B cell (primary cell): ENCODE measurements at regions not wholly inside any gene's neighbourhood (a gene's known extent, or its start where the extent isn't known, plus 50 kb on each side); places are given as distances from the start of the nearest gene placed in this dataset.

ENCODE experiments used
- ATAC-seq: fragments of 200-7000 bp; cut with Tn5 transposase; one replicate; pipeline ENCODE4 v1.10.0; 2021; ENCODE audit warnings: low read depth, mild to moderate bottlenecking, moderate number of reproducible peaks, moderate library complexity
- CTCF ChIA-PET: fragments of 350-600 bp; sonication (Branson Sonifier 250); formaldehyde crosslinking; loops from one replicate; lab custom pipeline; 2021; ENCODE audit warnings: antibody characterized with exemption, inconsistent platforms; lab: Charles Lee
- POLR2A ChIA-PET: fragments of 350-600 bp; sonication (Branson Sonifier 250); formaldehyde crosslinking; loops from one replicate; lab custom pipeline; 2021; ENCODE audit warnings: antibody characterized with exemption; lab: Charles Lee
- DNase-seq: peaks from one replicate; pipeline ENCODE4 v3.0.0; 2013
- H2AFZ ChIP-seq: 2 replicates; pipeline ENCODE4 v1.6.1; 2012; ENCODE audit warnings: mild to moderate bottlenecking, low read depth, low read length; ENCODE audit not compliant: insufficient read depth, poor library complexity, severe bottlenecking
- H3K27ac ChIP-seq, 2 donors: 1 replicate in 1 of 2; 2 replicates in 1 of 2; pipeline ENCODE4 v1.5.1; 2012 to 2013; ENCODE audit warnings: low read length in 2 of 2, mild to moderate bottlenecking in 2 of 2, moderate library complexity in 1 of 2
- H3K27me3 ChIP-seq, 4 experiments: fragments of 200-600 bp in 1 of 4; sonication (generic) in 1 of 4; replicated peaks in 1 of 4; 1 replicate in 2 of 4; 2 replicates in 2 of 4; pipeline versions ENCODE4 v1.6.1 to v1.7.0; 2013 to 2016; ENCODE audit warnings: low read length in 3 of 4, mild to moderate bottlenecking in 2 of 4, mixed read lengths in 1 of 4, moderate library complexity in 1 of 4; ENCODE audit not compliant: insufficient read depth in 4 of 4, control insufficient read depth in 3 of 4; ENCODE audit errors: control extremely low read depth in 1 of 4
- H3K36me3 ChIP-seq, 2 experiments: replicated peaks in 1 of 2; 1 replicate in 1 of 2; 2 replicates in 1 of 2; pipeline versions ENCODE4 v1.6.1 to v1.7.1; 2013; ENCODE audit warnings: low read length in 1 of 2; ENCODE audit not compliant: insufficient read depth in 2 of 2, control insufficient read depth in 1 of 2; ENCODE audit errors: control extremely low read depth in 1 of 2, extremely low read depth in 1 of 2
- H3K4me1 ChIP-seq, 2 donors: fragments of 200-600 bp in 1 of 2; sonication (generic) in 1 of 2; 1 replicate in 1 of 2; 2 replicates in 1 of 2; pipeline versions ENCODE4 v1.5.1 to v1.6.1; 2013 to 2017; ENCODE audit warnings: low read length in 2 of 2; ENCODE audit not compliant: control insufficient read depth in 2 of 2, insufficient read depth in 2 of 2
- H3K4me2 ChIP-seq: replicated peaks from 2 replicates; pipeline ENCODE3; 2012; ENCODE audit warnings: mild to moderate bottlenecking, low read depth, low read length; ENCODE audit not compliant: poor library complexity, severe bottlenecking
- H3K4me3 ChIP-seq, 5 experiments: fragments of 200-600 bp in 1 of 5; sonication (generic) in 1 of 5; 1 replicate in 3 of 5; 2 replicates in 2 of 5; pipeline versions ENCODE4 v1.5.1 to v1.7.0; 2011 to 2016; ENCODE audit warnings: low read length in 4 of 5, mild to moderate bottlenecking in 4 of 5, low read depth in 2 of 5, control low read depth in 1 of 5, moderate library complexity in 1 of 5; ENCODE audit not compliant: insufficient read depth in 1 of 5; ENCODE audit errors: control extremely low read depth in 1 of 5, extremely low read depth in 1 of 5
- H3K79me2 ChIP-seq: fragments of 200-600 bp; sonication (generic); one replicate; pipeline ENCODE4 v1.6.0; 2016; ENCODE audit warnings: low read length; ENCODE audit not compliant: control insufficient read depth, insufficient read depth
- H3K9ac ChIP-seq: fragments of 200-600 bp; sonication (generic); 2 replicates; pipeline ENCODE4 v1.6.1; 2017; ENCODE audit warnings: mild to moderate bottlenecking, low read length, moderate library complexity
- H3K9me3 ChIP-seq, 3 donors: one replicate each; pipeline versions ENCODE4 v1.6.1 to v1.7.1; 2013; ENCODE audit warnings: low read length in 2 of 3; ENCODE audit not compliant: control insufficient read depth in 2 of 3, insufficient read depth in 1 of 3; ENCODE audit errors: control extremely low read depth in 1 of 3
- H4K20me1 ChIP-seq: 2 replicates; pipeline ENCODE4 v1.6.0; 2012; ENCODE audit warnings: mild to moderate bottlenecking, low read length; ENCODE audit not compliant: insufficient read depth, control insufficient read depth, poor library complexity, severe bottlenecking
- H3K27ac Mint-ChIP-seq: one replicate; pipeline ENCODE4 v1.8.0; 2021; ENCODE audit warnings: mixed read lengths
- H3K27me3 Mint-ChIP-seq: one replicate; pipeline ENCODE4 v1.8.0; 2021; ENCODE audit warnings: mixed read lengths
- H3K4me1 Mint-ChIP-seq: one replicate; pipeline ENCODE4 v1.8.0; 2021; ENCODE audit warnings: mixed read lengths
- H3K4me3 Mint-ChIP-seq: one replicate; pipeline ENCODE4 v1.8.0; 2021; ENCODE audit warnings: mixed read lengths
- H3K9me3 Mint-ChIP-seq: one replicate; pipeline ENCODE4 v1.8.0; 2022; ENCODE audit warnings: mixed read lengths; ENCODE audit not compliant: insufficient read depth
- CTCF ChIP-seq: fragments of 200-600 bp; IDR thresholded peaks from one replicate; pipeline ENCODE4 v1.8.0; 2022; ENCODE audit warnings: antibody characterized with exemption, mild to moderate bottlenecking
- EZH2 ChIP-seq: IDR thresholded peaks from 2 replicates; pipeline ENCODE4 v1.6.1; 2012; ENCODE audit warnings: borderline replicate concordance, low read depth, mild to moderate bottlenecking, moderate library complexity, low read length; ENCODE audit not compliant: insufficient read depth, poor library complexity, severe bottlenecking
- WGBS: methylation state at CpG from one replicate; pipeline ENCODE4 v1.1.5; 2013; ENCODE audit warnings: missing lambda C conversion rate; ENCODE audit not compliant: insufficient coverage; 5-methylcytosine and 5-hydroxymethylcytosine counted together
- intact Hi-C: fragments of 100-400 bp; cut with micrococcal nuclease; formaldehyde crosslinking; loops from one replicate; pipeline ENCODE4 v1.10.0; 2022

GRCh38 chr10:123325663-123326190, 171.5 kb downstream of the BUB3 start:
- POLR2A ChIA-PET = no interaction called here
- Histone ChIP-seq H3K4me2 (no peak overlapping the region), H2AFZ (no peak overlapping the region), H3K9ac (no peak overlapping the region), H3K36me3 (no peaks in the 10 kb centered on the region), H4K20me1 (no peaks in the 10 kb centered on the region), H3K79me2 (no peaks in the 10 kb centered on the region), H3K4me3 (no peak overlapping the region), H3K27ac (no peak overlapping the region), H3K9me3 (peaks cover 0 to 3% (median 0%) of the 10 kb centered on the region in 3 donors), H3K27me3 (peaks cover 0 to 8% (median 0%) of the 10 kb centered on the region in 4 experiments), H3K4me1 (no peaks in the 10 kb centered on the region)
- intact Hi-C loops = no loop called here
- H3K9me3 Mint-ChIP-seq = peaks cover 2% of the 10 kb centered on the region
- CTCF ChIA-PET = no interaction called here
- H3K4me1 Mint-ChIP-seq = no peaks in the 10 kb centered on the region
- DNase-seq = no peak
- H3K27ac Mint-ChIP-seq = no peak overlapping the region
- WGBS = 86% methylated on average over 1 of the region's 2 CpGs
- peaks cover 23% of the 10 kb centered on the region for H3K27me3 Mint-ChIP-seq
- ATAC-seq = no peak
- TF ChIP-seq EZH2 = no peak
- no peak for TF ChIP-seq CTCF
- no peak overlapping the region for H3K4me3 Mint-ChIP-seq

- Mint-ChIP-seq H3K9me3 (peaks cover 2% of the 10 kb centered on the region), H3K27ac (no peak overlapping the region), H3K4me1 (no peaks in the 10 kb centered on the region), H3K4me3 (no peak overlapping the region), H3K27me3 (peaks cover 28% of the 10 kb centered on the region)
- WGBS = no CpG with 5 or more reads among the region's 1 CpG
- H3K4me3 ChIP-seq = no peak overlapping the region
- no peak overlapping the region for H2AFZ ChIP-seq
- H3K27me3 ChIP-seq = peaks cover 0 to 8% (median 0%) of the 10 kb centered on the region in 4 experiments
- no peak overlapping the region for H3K9ac ChIP-seq
- ChIA-PET CTCF (no interaction called here), POLR2A (no interaction called here)
- H3K4me2 ChIP-seq = no peak overlapping the region
- no peaks in the 10 kb centered on the region for H3K79me2 ChIP-seq
- DNase-seq (no peak), ATAC-seq (no peak)
- intact Hi-C loops = no loop called here
- no peak overlapping the region for H3K27ac ChIP-seq
- H3K36me3 ChIP-seq = no peaks in the 10 kb centered on the region
- peaks cover 0 to 3% (median 0%) of the 10 kb centered on the region in 3 donors for H3K9me3 ChIP-seq
- H4K20me1 ChIP-seq = no peaks in the 10 kb centered on the region
- TF ChIP-seq EZH2 (no peak), CTCF (no peak)
- H3K4me1 ChIP-seq = no peaks in the 10 kb centered on the region
These were observed 172.5 kb downstream of the BUB3 start for GRCh38 chr10:123326674-123327073.
